ENCODE measurements at regions not wholly inside any gene's neighbourhood (a gene's known extent, or its start where the extent isn't known, plus 50 kb on each side); places are given as distances from the start of the nearest gene placed in this dataset.
"Not testable (repeated sequence)": the region's sequence is repeated elsewhere in the genome, so short reads cannot be mapped to it uniquely, and the experiment has no call there.

DNA sequence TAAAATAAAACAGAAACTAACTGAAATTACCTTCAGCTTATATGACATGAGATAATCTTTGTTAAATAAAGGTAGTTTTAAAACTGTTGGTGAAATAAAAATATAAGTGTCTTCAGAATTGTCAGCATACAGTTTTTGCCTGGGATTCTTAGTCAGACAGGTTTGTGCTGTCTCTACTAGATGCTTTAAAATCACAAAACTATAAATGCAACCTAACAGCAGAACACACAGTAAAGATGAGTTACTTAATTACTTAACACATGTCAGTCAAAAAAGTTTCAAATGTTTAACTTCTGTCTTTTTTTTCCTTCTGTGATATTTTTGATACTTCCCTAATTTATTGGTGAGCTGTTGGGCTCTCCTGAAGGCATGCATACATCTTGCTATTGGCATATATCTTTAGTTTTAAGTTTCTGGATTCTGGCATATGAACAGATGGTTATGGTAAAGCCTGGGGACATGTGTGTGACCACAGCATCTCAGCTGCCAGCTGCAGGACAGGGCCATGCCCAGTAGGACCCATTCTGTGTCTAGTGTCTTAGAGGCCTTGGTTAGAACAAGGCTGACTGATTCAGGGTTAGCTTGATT lies 231.1 kb upstream of the NUDT12 start:
- DNase-seq: no peak

- DNase-seq: no peak
Measured at GRCh38 chr5:103785569-103785968, 223.0 kb upstream of the NUDT12 start.

GRCh38 chr5:103783669-103784068 lies 221.1 kb upstream of the NUDT12 start:
- no peak for DNase-seq

- no peak for DNase-seq
Measured at GRCh38 chr5:103780794-103781193, 218.2 kb upstream of the NUDT12 start.

DNA sequence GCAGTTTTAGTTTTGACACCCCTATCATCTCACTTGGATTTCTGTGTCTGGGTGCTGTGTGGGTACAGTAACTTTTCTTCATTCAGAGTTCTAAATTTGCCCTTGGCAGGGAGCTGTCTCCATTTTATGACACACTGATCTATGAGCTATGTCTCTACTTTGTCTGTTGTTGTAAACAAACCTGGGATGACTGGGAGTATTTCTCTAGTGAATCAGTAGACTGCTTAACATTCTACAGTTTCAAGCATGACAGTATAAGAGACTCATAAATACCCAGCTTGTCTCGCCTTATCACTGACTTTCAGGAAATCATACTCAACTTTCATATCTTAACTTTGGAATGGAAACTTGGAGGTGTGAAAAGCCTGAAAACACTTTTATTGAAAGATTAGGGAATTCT lies 212.1 kb upstream of the NUDT12 start:
- peak; percentile 3 for DNase-seq

DNA sequence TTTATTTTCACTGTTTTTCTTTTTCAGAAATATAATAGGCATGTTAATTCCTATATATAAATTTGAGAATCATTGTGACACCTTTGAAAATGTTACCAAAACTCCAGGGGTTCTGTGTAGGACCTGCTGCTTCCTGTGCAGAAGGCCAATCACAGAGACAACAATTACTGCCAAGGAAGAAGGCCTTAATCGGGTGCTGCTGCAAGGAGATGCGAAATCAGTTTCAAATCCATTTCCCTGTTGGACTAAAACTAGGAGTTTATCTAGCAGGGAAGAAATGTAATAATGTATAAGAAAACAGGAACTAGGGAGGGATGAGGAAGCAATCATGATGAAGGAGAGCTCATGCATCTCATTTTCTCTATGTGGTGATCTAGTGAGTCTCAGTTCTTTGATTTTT lies 209.7 kb upstream of the NUDT12 start:
- no peak for DNase-seq

GRCh38 chr5:103764403-103764802 lies 201.8 kb upstream of the NUDT12 start:
- DNase-seq: no peak

DNA sequence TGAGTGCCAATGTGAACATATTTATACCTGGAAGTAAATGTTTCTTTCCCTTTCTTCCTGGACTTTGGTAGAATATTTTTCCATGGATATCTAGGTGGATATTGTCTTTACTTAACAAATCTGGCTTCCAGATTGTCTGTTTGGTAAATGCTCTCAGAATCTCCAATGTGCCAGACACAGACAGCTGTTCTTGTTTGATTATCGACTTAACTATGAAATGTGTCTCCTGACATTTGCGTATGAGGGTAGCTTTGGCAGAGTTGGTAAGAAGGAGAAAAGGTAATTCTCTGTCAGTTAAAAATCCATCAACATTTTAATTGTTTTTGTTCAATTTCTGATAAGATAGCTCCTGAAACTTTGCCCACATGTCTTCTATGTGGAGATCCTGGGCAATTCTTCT lies 196.4 kb upstream of the NUDT12 start:
- DNase-seq: no peak

DNA sequence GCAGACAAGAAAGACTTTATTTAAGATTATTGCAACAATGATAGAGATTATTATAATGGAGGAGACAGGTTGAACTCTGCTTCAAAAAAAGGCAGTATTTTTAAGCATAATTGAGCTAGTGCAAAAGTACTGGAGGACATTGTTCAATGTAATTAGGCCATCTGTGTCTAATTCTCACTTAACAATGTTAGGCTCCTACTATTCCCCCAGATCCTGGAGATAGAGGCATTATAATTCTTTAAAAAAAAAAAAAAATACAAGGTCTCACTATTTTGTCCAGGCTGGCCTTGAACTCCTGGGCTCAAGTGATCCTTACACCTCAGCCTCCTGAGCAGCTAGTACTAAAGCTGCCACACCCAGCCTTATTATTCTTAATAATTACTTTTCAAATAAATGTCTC lies 193.4 kb upstream of the NUDT12 start:
- no peak for DNase-seq

DNA sequence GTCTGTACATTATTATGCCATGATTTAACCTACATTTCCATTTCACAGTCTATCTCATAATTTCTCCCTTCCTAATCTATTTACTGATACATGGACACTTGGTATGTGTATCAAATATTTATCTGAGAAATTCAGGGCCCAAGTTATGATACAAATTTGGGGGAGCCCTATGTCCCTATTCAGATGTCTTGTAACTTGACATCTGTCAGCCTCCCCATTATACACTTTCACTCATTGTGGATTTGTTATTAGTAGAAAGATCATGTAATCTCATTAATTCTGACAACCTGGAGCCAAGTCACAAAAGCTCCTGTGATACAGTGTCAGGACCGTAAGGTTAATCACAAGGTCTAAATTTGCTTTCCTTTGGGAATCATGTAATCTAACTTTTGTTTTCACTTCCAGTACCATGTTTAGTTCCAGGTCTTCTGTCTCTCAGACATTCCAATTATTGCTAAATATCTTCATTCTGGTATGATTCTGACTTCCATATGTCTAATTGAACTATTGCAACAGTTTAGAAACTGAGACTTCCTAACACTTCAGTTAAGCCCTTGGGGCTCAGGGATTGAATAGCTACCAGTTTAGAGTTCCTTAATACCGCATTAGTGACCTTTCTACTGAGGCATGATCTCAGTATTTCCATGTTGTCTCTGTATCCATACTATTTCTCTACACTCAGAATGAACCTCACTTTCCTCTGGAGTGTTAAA lies 182.9 kb upstream of the NUDT12 start:
- DNase-seq: no peak

DNA sequence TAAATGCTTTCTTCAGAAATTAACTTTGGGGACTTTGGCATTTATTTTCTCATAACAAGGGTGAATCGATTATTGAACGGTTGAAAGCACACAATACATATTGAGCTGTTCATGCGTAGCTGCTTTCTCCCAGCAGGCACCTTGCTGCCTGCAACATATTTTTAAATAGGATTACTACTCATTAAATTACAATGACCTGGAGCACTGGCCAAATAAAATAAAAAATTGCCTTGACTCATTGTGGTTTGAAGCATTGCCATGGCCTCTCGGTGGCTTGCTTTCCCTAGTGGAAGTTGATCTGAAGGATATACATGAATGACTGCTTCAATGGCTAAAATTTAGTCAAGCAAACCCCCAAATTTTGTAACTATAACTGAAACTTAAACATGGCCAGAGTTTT lies 181.6 kb upstream of the NUDT12 start:
- DNase-seq: peak; percentile 66

- DNase-seq: no peak
Measured at GRCh38 chr5:103743421-103743820, 180.8 kb upstream of the NUDT12 start.

GRCh38 chr5:103741984-103742383 lies 179.4 kb upstream of the NUDT12 start:
- no peak for DNase-seq

DNA sequence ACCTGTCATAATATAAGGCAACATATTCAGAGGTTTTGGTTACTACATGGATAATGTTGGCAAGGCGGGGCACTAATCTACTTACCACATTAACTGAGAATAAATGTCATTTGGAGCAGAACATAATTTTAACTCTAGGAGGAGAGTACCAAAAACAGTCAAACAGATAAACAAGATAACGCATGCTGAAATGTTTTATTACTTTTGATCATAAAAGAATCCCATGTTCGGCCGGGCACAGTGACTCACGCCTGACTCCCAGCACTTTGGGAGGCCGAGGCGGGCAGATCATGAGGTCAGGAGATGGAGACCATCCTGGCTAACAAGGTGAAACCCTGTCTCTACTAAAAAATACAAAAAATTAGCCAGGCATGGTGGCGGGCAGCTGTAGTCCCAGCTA lies 173.8 kb upstream of the NUDT12 start:
- DNase-seq: not testable (repeated sequence)

- DNase-seq: no peak
Measured at GRCh38 chr5:103724271-103724670, 161.7 kb upstream of the NUDT12 start.

GRCh38 chr5:103721183-103721582 lies 158.6 kb upstream of the NUDT12 start:
- DNase-seq: no peak

DNA sequence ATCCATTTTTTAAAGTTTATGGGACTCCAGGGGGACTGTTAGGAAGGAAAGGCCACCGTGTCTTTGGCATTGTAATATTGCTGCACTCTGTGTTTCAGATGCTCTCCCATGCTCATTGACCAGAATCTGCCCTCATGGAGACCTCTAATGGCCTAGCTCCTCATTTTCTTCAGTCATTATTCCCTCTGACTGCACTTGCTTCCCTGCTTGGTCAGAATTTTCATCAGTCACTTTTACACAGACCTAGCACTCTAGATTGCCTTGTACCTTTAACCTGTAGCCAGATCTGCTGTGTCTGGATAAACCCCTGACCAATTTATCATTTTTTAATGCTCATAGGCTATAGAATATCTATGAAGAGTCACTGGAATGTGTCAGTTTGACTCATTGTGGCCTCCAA lies 155.5 kb upstream of the NUDT12 start:
- no peak for DNase-seq

DNA sequence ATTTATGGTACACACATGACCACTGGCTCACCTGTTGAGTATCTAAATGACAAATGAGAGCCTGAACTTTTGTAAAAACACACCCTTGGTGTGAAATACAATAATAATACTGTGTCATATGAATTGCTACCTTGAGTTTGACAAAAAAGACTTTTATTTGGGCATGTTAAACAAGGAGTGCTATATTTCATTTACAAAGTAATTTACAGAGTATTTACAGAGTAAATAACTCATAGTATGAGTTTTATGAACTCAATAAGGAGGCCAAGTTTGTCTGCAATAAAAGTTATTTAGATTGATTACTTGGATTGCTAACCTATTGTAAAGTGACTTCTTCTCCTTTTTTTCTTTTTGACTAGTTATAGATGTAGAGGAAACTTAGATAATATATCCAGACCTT lies 146.0 kb upstream of the NUDT12 start:
- no peak for DNase-seq

- no peak for DNase-seq
Measured at GRCh38 chr5:103706939-103707682, 144.5 kb upstream of the NUDT12 start.

- no peak for DNase-seq
Measured at GRCh38 chr5:103703617-103704016, 141.0 kb upstream of the NUDT12 start.

DNA sequence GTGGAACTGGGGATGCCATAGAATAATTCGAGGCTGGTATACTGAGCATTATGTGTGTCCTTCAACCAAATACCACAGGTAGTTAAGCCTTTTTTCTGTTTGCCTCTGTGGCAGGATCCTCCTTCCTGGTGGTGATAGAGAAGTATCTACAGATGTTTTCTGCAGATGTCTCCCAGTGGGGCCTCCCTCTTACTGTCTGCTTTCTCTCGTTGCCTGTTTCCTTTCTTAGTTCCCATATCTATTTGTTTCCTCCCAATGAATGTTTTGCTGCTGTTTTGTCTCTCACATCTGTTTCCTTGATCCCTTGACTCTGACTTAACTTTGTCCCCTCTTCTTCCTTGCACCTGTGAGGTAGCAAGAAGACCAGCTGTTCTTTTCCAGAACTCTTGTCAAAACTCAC lies 130.9 kb upstream of the NUDT12 start:
- no peak for DNase-seq

DNA sequence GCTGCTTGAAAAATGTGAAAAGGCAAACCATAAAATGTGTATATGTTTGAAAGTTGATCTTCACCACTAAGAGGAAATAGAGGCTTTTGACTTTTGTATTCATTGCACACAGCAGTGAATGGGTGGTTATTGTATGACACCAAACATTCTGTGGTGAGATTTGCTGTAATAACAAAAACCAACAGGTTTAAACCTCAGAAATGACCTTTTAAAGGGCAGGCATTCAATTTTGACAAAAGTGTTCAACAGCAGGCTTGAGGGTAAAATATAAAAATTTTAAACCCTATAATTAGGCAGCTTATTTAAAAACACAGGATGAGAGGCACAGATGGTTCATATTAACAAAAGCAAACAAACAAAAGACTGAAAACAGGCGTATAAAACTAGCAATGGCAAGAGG lies 128.1 kb upstream of the NUDT12 start:
- no peak for DNase-seq

DNA sequence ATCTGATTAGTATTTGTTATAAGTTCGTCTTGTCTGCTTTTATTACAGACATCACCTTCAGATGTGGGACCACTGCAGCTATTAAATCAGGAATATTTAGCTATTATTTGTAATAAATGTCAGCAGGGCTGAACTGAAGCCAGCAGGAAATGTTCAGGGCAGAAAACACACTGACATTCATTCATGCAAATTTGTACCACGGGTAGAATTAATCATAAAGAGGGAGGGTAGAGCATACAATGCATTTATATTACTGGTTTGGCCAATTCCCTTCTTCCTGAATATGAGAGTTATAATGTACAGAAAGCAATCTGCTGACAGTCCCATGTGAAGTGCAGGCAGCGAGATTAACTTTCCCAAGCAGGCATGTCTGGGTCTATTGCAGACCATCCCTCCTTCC lies 117.3 kb upstream of the NUDT12 start:
- no peak for DNase-seq

- peak; percentile 73 for DNase-seq
Measured at GRCh38 chr5:103676198-103676597, 113.6 kb upstream of the NUDT12 start.

All from fibroblast of skin of back (primary cell).